Heart left ventricle (tissue), 13 donors: ENCODE measurements at regions not wholly inside any gene's neighbourhood (a gene's known extent, or its start where the extent isn't known, plus 50 kb on each side); places are given as distances from the start of the nearest gene placed in this dataset.

Source experiments
- POLR2A ChIP-seq, 2 donors: fragments of 450-650 bp; IDR thresholded peaks; one replicate each; pipeline ENCODE4 v1.6.1; 2017; ENCODE audit warnings: antibody characterized with exemption in 2 of 2, mild to moderate bottlenecking in 2 of 2, moderate library complexity in 2 of 2
- TF ChIP-seq, protein P1 (sequence below), 12 donors: fragments of 200-600 bp; sonication (generic) in 4 of 12; IDR thresholded peaks; one replicate each; pipeline versions ENCODE4 v1.5.0 to v1.8.0; 2018 to 2022; ENCODE audit warnings: antibody characterized with exemption in 12 of 12, mild to moderate bottlenecking in 5 of 12
- donor health status: ischemic (EF 13 %, LVEDD 7.1; RV severe dilation, severe dysfunction).
- donor health status: DM: no; HTN: yes; CAD: no.
- donor health status: DM: no; HTN: no; CAD: no.
- donor health status: ischemic (EF 25% LVEDD 6.9; RV normal size, moderate dysfunction).
- donor health status: ischemic (EF 25% LVEDD 5.7; RV mildly dilated, moderate dysfunction).
- donor health status: ischemic (EF 35%, LVEDD 5.7; RV mildly dilated, moderate dysfunction).
- donor health status: nonischemic (EF 11% LVEDD 7.7; RV severe dilation, severe dysfunction).
- donor health status: DM: yes; HTN: yes; CAD: no.
- donor health status: PGD.
- donor health status: ischemic (EF 29% LVEDD 5.4; RV normal size, mild dysfunction).
- donor health status: nonischemic (EF 23%, LVEDD 6.1; RV moderate dilation, normal function).

DNA sequence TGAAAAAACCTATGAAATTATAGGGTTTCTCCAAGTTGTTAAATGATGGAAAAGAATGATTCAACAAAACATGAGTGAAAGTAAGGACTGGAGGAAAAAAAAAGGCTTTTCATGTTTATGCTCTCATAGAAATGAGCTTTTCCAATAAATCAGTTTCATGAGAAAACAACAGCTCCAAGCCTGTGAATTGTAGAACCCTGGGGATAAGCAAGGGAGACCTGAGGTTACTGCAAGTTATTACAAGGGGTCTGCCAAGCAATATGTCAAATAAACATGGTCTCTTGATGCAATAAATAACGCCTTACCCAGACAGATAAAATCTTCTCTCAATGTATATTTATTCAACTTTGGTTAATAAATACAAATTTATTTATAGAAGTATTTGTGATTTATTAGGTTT lies 577.9 kb upstream of the GCFC2 start:
- TF ChIP-seq, protein P1, sequence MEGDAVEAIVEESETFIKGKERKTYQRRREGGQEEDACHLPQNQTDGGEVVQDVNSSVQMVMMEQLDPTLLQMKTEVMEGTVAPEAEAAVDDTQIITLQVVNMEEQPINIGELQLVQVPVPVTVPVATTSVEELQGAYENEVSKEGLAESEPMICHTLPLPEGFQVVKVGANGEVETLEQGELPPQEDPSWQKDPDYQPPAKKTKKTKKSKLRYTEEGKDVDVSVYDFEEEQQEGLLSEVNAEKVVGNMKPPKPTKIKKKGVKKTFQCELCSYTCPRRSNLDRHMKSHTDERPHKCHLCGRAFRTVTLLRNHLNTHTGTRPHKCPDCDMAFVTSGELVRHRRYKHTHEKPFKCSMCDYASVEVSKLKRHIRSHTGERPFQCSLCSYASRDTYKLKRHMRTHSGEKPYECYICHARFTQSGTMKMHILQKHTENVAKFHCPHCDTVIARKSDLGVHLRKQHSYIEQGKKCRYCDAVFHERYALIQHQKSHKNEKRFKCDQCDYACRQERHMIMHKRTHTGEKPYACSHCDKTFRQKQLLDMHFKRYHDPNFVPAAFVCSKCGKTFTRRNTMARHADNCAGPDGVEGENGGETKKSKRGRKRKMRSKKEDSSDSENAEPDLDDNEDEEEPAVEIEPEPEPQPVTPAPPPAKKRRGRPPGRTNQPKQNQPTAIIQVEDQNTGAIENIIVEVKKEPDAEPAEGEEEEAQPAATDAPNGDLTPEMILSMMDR (IDR thresholded peaks at IDR 0.05) = no peak
- no peak for TF ChIP-seq POLR2A (IDR thresholded peaks at IDR 0.05)
